ENCODE measurements at regions not wholly inside any gene's neighbourhood (a gene's known extent, or its start where the extent isn't known, plus 50 kb on each side); places are given as distances from the start of the nearest gene placed in this dataset.

DNA sequence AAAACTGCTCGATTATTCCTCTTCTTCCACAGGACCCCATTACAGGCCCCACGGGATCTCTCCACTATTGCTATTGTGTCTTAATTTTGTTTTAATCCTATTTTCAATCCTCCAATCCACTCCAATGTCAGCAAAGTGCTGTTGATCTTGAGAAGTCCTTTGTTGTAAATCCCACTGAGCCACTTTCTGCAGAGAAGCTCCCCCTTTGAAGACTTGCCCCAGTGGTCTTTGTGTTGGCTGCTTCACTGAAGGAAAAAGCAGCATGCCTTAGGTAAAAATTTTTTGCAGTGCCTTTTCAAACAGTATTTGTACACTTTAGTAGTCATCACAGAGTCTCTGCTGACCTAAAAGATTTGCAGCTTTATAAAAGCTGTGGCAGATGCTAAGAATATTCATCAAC is 252.0 kb upstream of the SLC7A11 start:
- no peak for TF ChIP-seq SMC3 (IDR thresholded peaks at IDR 0.05; ENCODE audit: low read depth, low read length)
- TF ChIP-seq CTCF (conservative IDR thresholded peaks at IDR 0.05; ENCODE audit: low read depth, low read length) = no peak
- TF ChIP-seq CEBPB (IDR thresholded peaks at IDR 0.05; ENCODE audit: low read depth, low read length) = no peak
- no peak for TF ChIP-seq RFX5 (IDR thresholded peaks at IDR 0.05; ENCODE audit: low read depth, low read length)
- TF ChIP-seq POLR2A (IDR thresholded peaks at IDR 0.05; ENCODE audit: low read depth, low read length) = no peak
